ENCODE measurements at regions not wholly inside any gene's neighbourhood (a gene's known extent, or its start where the extent isn't known, plus 50 kb on each side); places are given as distances from the start of the nearest gene placed in this dataset.

- H3K27ac ChIP-seq (ENCODE audit: low read depth, low read length): no peak overlapping the region
- H3K4me1 ChIP-seq (ENCODE audit: control insufficient read depth, low read depth, low read length): peaks cover 11% of the 10 kb centered on the region
- no peaks in the 10 kb centered on the region for H3K79me2 ChIP-seq (ENCODE audit: control insufficient read depth, insufficient read depth, low read length)
- no peak overlapping the region for H3K23ac ChIP-seq (ENCODE audit: low read length)
- H2BK5ac ChIP-seq (ENCODE audit: low read length): no peak overlapping the region
- DNase-seq: no peak
- H3K36me3 ChIP-seq (ENCODE audit: control insufficient read depth, insufficient read depth, low read length): no peaks in the 10 kb centered on the region
- no peak overlapping the region for H3K4me2 ChIP-seq (ENCODE audit: low read length)
- H3K4me3 ChIP-seq (ENCODE audit: low read length): no peak overlapping the region
- no peak overlapping the region for H2AK5ac ChIP-seq (ENCODE audit: low read length)
- no CpG with 5 or more reads among the region's 11 CpGs for WGBS (ENCODE audit: extremely low coverage, insufficient coverage, low lambda C conversion rate)
- H4K5ac ChIP-seq (ENCODE audit: low read length): no peak overlapping the region
- H3K27me3 ChIP-seq (ENCODE audit: insufficient read depth, low read length, poor library complexity): no peaks in the 10 kb centered on the region
- H3K18ac ChIP-seq (ENCODE audit: low read length): no peak overlapping the region
- H2BK120ac ChIP-seq (ENCODE audit: low read depth, low read length): no peak overlapping the region
- H3K56ac ChIP-seq (ENCODE audit: low read length): no peak overlapping the region
- H2BK15ac ChIP-seq (replicated peaks; ENCODE audit: low read depth): no peak overlapping the region
- H3K9ac ChIP-seq (ENCODE audit: low read length): no peak overlapping the region
- no peaks in the 10 kb centered on the region for H3K79me1 ChIP-seq (ENCODE audit: low read length)
- no peak overlapping the region for H3K4ac ChIP-seq (ENCODE audit: low read depth, low read length)
- H4K8ac ChIP-seq (ENCODE audit: low read depth, low read length): no peak overlapping the region
These were observed 138.3 kb downstream of the OLFM1 start for GRCh38 chr9:135225619-135226228.

GRCh38 chr9:135226369-135227050 lies 139.0 kb downstream of the OLFM1 start:
- no peak overlapping the region for H3K4ac ChIP-seq (ENCODE audit: low read depth, low read length)
- H3K79me1 ChIP-seq (ENCODE audit: low read length): no peaks in the 10 kb centered on the region
- no peak overlapping the region for H3K9ac ChIP-seq (ENCODE audit: low read length)
- DNase-seq: no peak
- H3K27me3 ChIP-seq (ENCODE audit: insufficient read depth, low read length, poor library complexity): no peaks in the 10 kb centered on the region
- H3K4me3 ChIP-seq (ENCODE audit: low read length): no peak overlapping the region
- H2BK5ac ChIP-seq (ENCODE audit: low read length): no peak overlapping the region
- no peak overlapping the region for H2BK120ac ChIP-seq (ENCODE audit: low read depth, low read length)
- WGBS (ENCODE audit: extremely low coverage, insufficient coverage, low lambda C conversion rate): no CpG with 5 or more reads among the region's 5 CpGs
- peaks cover 11% of the 10 kb centered on the region for H3K4me1 ChIP-seq (ENCODE audit: control insufficient read depth, low read depth, low read length)
- no peak overlapping the region for H2AK5ac ChIP-seq (ENCODE audit: low read length)
- no peak overlapping the region for H2BK15ac ChIP-seq (replicated peaks; ENCODE audit: low read depth)
- no peak overlapping the region for H3K23ac ChIP-seq (ENCODE audit: low read length)
- no peak overlapping the region for H4K5ac ChIP-seq (ENCODE audit: low read length)
- no peak overlapping the region for H3K56ac ChIP-seq (ENCODE audit: low read length)
- H3K18ac ChIP-seq (ENCODE audit: low read length): no peak overlapping the region
- H3K36me3 ChIP-seq (ENCODE audit: control insufficient read depth, insufficient read depth, low read length): no peaks in the 10 kb centered on the region
- no peak overlapping the region for H3K27ac ChIP-seq (ENCODE audit: low read depth, low read length)
- H4K8ac ChIP-seq (ENCODE audit: low read depth, low read length): no peak overlapping the region
- no peak overlapping the region for H3K4me2 ChIP-seq (ENCODE audit: low read length)
- H3K79me2 ChIP-seq (ENCODE audit: control insufficient read depth, insufficient read depth, low read length): no peaks in the 10 kb centered on the region

GRCh38 chr9:135227641-135228251 lies 140.3 kb downstream of the OLFM1 start:
- Histone ChIP-seq H3K18ac (ENCODE audit: low read length) (no peak overlapping the region), H3K4me3 (ENCODE audit: low read length) (no peak overlapping the region), H3K56ac (ENCODE audit: low read length) (no peak overlapping the region), H2BK15ac (replicated peaks; ENCODE audit: low read depth) (no peak overlapping the region), H4K5ac (ENCODE audit: low read length) (no peak overlapping the region), H4K8ac (ENCODE audit: low read depth, low read length) (no peak overlapping the region), H3K4ac (ENCODE audit: low read depth, low read length) (no peak overlapping the region), H3K4me2 (ENCODE audit: low read length) (no peak overlapping the region), H3K79me2 (ENCODE audit: control insufficient read depth, insufficient read depth, low read length) (no peaks in the 10 kb centered on the region), H3K4me1 (ENCODE audit: control insufficient read depth, low read depth, low read length) (peaks cover 7% of the 10 kb centered on the region), H3K9ac (ENCODE audit: low read length) (no peak overlapping the region), H3K79me1 (ENCODE audit: low read length) (no peaks in the 10 kb centered on the region), H3K27me3 (ENCODE audit: insufficient read depth, low read length, poor library complexity) (no peaks in the 10 kb centered on the region), H2AK5ac (ENCODE audit: low read length) (no peak overlapping the region), H3K27ac (ENCODE audit: low read depth, low read length) (no peak overlapping the region), H2BK120ac (ENCODE audit: low read depth, low read length) (no peak overlapping the region), H3K23ac (ENCODE audit: low read length) (no peak overlapping the region), H3K36me3 (ENCODE audit: control insufficient read depth, insufficient read depth, low read length) (no peaks in the 10 kb centered on the region), H2BK5ac (ENCODE audit: low read length) (no peak overlapping the region)
- no peak for DNase-seq
- WGBS (ENCODE audit: extremely low coverage, insufficient coverage, low lambda C conversion rate): no CpG with 5 or more reads among the region's 17 CpGs

DNA sequence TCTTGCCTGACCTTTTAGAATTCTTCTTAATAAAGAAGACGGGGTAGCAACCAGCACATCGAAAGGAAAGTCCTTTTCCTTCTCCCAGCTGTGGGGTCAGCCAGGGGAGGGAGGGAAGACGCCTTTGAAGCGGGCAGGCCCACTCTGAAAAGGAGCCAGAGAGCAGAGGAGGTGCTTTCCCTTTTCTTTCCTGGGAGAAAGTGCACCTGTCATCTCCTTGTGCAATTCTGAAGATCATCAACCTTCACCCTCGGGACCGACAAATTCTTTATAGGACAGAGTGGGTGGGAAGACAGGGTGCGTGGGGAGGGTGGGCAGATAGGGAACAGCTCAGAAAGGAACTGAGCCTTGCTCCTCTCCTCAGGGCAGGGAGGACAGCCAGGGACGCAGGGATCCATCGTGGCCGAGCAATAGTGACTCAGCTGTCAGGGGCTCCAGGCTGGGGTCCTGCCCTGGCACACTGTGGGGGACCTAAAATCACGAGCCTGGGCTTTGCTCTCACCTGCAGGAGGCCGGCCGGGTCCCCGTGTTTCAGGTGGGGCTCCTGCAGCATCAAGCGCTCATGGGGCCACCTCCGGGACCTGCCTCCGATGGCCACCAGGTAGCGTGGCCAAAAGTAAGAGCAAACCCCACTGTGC lies 141.0 kb downstream of the OLFM1 start:
- no CpG with 5 or more reads among the region's 18 CpGs for WGBS (ENCODE audit: extremely low coverage, insufficient coverage, low lambda C conversion rate)
- Histone ChIP-seq H3K4me1 (ENCODE audit: control insufficient read depth, low read depth, low read length) (peaks cover under 1% of the 10 kb centered on the region), H3K18ac (ENCODE audit: low read length) (no peak overlapping the region), H3K56ac (ENCODE audit: low read length) (no peak overlapping the region), H3K36me3 (ENCODE audit: control insufficient read depth, insufficient read depth, low read length) (no peaks in the 10 kb centered on the region), H4K5ac (ENCODE audit: low read length) (no peak overlapping the region), H3K4me2 (ENCODE audit: low read length) (no peak overlapping the region), H3K4me3 (ENCODE audit: low read length) (no peak overlapping the region), H3K23ac (ENCODE audit: low read length) (no peak overlapping the region), H3K9ac (ENCODE audit: low read length) (no peak overlapping the region), H3K79me2 (ENCODE audit: control insufficient read depth, insufficient read depth, low read length) (no peaks in the 10 kb centered on the region), H3K27ac (ENCODE audit: low read depth, low read length) (no peak overlapping the region), H3K79me1 (ENCODE audit: low read length) (no peaks in the 10 kb centered on the region), H2BK5ac (ENCODE audit: low read length) (no peak overlapping the region), H4K8ac (ENCODE audit: low read depth, low read length) (no peak overlapping the region), H2BK120ac (ENCODE audit: low read depth, low read length) (no peak overlapping the region), H2BK15ac (replicated peaks; ENCODE audit: low read depth) (no peak overlapping the region), H3K4ac (ENCODE audit: low read depth, low read length) (no peak overlapping the region), H3K27me3 (ENCODE audit: insufficient read depth, low read length, poor library complexity) (no peaks in the 10 kb centered on the region), H2AK5ac (ENCODE audit: low read length) (no peak overlapping the region)
- no peak for DNase-seq

GRCh38 chr9:135228983-135229625 lies 141.6 kb downstream of the OLFM1 start:
- Histone ChIP-seq H4K8ac (ENCODE audit: low read depth, low read length) (no peak overlapping the region), H3K4me2 (ENCODE audit: low read length) (no peak overlapping the region), H3K36me3 (ENCODE audit: control insufficient read depth, insufficient read depth, low read length) (no peaks in the 10 kb centered on the region), H3K27ac (ENCODE audit: low read depth, low read length) (no peak overlapping the region), H3K4me1 (ENCODE audit: control insufficient read depth, low read depth, low read length) (no peaks in the 10 kb centered on the region), H3K27me3 (ENCODE audit: insufficient read depth, low read length, poor library complexity) (no peaks in the 10 kb centered on the region), H3K56ac (ENCODE audit: low read length) (no peak overlapping the region), H3K4me3 (ENCODE audit: low read length) (no peak overlapping the region), H2AK5ac (ENCODE audit: low read length) (no peak overlapping the region), H3K23ac (ENCODE audit: low read length) (no peak overlapping the region), H3K18ac (ENCODE audit: low read length) (no peak overlapping the region), H2BK5ac (ENCODE audit: low read length) (no peak overlapping the region), H3K79me1 (ENCODE audit: low read length) (no peaks in the 10 kb centered on the region), H4K5ac (ENCODE audit: low read length) (no peak overlapping the region), H2BK15ac (replicated peaks; ENCODE audit: low read depth) (no peak overlapping the region), H3K4ac (ENCODE audit: low read depth, low read length) (no peak overlapping the region), H3K9ac (ENCODE audit: low read length) (no peak overlapping the region), H3K79me2 (ENCODE audit: control insufficient read depth, insufficient read depth, low read length) (no peaks in the 10 kb centered on the region), H2BK120ac (ENCODE audit: low read depth, low read length) (no peak overlapping the region)
- DNase-seq: no peak
- WGBS (ENCODE audit: extremely low coverage, insufficient coverage, low lambda C conversion rate): no CpG with 5 or more reads among the region's 14 CpGs
